Mucosa of descending colon (tissue), 3 donors: ENCODE measurements at regions not wholly inside any gene's neighbourhood (a gene's known extent, or its start where the extent isn't known, plus 50 kb on each side); places are given as distances from the start of the nearest gene placed in this dataset.
A peak's percentile ranks its signal among the peaks of the same experiment; 100 is the strongest.

Experiments used
- ATAC-seq: fragments of 200-7000 bp; cut with Tn5 transposase; one replicate; pipeline ENCODE4 v1.9.1; 2020; ENCODE audit warnings: mild to moderate bottlenecking, moderate library complexity
- DNase-seq, 3 donors: peaks; one replicate each; pipeline ENCODE4 v3.0.0-alpha.2; 2020
- H3K36me3 ChIP-seq: fragments of 200-600 bp; one replicate; pipeline ENCODE4 v1.8.0; 2021; ENCODE audit warnings: low read depth, mild to moderate bottlenecking
- H3K4me1 ChIP-seq: fragments of 200-600 bp; one replicate; pipeline ENCODE4 v1.8.0; 2021; ENCODE audit warnings: low read depth, mild to moderate bottlenecking
- H3K4me3 ChIP-seq: fragments of 200-600 bp; one replicate; pipeline ENCODE4 v1.8.0; 2021; ENCODE audit warnings: mild to moderate bottlenecking
- H3K9me3 ChIP-seq: fragments of 200-600 bp; one replicate; pipeline ENCODE4 v1.8.0; 2021; ENCODE audit warnings: mild to moderate bottlenecking
- intact Hi-C, 2 donors: fragments of 100-400 bp; cut with DNase I in 1 of 2; cut with micrococcal nuclease in 1 of 2; formaldehyde crosslinking; loops; one replicate each; pipeline versions ENCODE4 v1.11.0 to v1.11.1; 2022; cut with DNase I, micrococcal nuclease
- TF ChIP-seq, protein P1 (sequence below): fragments of 200-600 bp; IDR thresholded peaks from one replicate; pipeline ENCODE4 v1.8.0; 2022; ENCODE audit warnings: antibody characterized with exemption, mild to moderate bottlenecking
- donor health status: DM: no; HTN: no; CAD: no; lungs with moderate emphysema.
- donor health status: DM: no; HTN: no; CAD: no.
- donor health status: DM: no; HTN: yes; CAD: no.

- TF ChIP-seq, protein P1, sequence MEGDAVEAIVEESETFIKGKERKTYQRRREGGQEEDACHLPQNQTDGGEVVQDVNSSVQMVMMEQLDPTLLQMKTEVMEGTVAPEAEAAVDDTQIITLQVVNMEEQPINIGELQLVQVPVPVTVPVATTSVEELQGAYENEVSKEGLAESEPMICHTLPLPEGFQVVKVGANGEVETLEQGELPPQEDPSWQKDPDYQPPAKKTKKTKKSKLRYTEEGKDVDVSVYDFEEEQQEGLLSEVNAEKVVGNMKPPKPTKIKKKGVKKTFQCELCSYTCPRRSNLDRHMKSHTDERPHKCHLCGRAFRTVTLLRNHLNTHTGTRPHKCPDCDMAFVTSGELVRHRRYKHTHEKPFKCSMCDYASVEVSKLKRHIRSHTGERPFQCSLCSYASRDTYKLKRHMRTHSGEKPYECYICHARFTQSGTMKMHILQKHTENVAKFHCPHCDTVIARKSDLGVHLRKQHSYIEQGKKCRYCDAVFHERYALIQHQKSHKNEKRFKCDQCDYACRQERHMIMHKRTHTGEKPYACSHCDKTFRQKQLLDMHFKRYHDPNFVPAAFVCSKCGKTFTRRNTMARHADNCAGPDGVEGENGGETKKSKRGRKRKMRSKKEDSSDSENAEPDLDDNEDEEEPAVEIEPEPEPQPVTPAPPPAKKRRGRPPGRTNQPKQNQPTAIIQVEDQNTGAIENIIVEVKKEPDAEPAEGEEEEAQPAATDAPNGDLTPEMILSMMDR, result no peak
- DNase-seq (no peak), ATAC-seq (no peak)
- H3K4me1 ChIP-seq, result no peaks in the 10 kb centered on the region
- no peaks in the 10 kb centered on the region for H3K9me3 ChIP-seq
- intact Hi-C loops, result no loop called here
- H3K36me3 ChIP-seq, result no peaks in the 10 kb centered on the region
- H3K4me3 ChIP-seq, result no peak overlapping the region
Observed at GRCh38 chr20:12014276-12014675, 96.6 kb downstream of the BTBD3 start.

- intact Hi-C loops, result no loop called here
- Histone ChIP-seq H3K4me1 (peaks cover 4% of the 10 kb centered on the region), H3K36me3 (no peaks in the 10 kb centered on the region), H3K4me3 (no peak overlapping the region), H3K9me3 (no peaks in the 10 kb centered on the region)
- ATAC-seq (no peak), DNase-seq (no peak)
- TF ChIP-seq, protein P1, result no peak
Observed at GRCh38 chr20:12014736-12015135, 97.0 kb downstream of the BTBD3 start.

GRCh38 chr20:12016291-12016690 lies 98.6 kb downstream of the BTBD3 start:
- DNase-seq, result no peak
- TF ChIP-seq, protein P1, result no peak
- intact Hi-C loops, result no loop called here

DNA sequence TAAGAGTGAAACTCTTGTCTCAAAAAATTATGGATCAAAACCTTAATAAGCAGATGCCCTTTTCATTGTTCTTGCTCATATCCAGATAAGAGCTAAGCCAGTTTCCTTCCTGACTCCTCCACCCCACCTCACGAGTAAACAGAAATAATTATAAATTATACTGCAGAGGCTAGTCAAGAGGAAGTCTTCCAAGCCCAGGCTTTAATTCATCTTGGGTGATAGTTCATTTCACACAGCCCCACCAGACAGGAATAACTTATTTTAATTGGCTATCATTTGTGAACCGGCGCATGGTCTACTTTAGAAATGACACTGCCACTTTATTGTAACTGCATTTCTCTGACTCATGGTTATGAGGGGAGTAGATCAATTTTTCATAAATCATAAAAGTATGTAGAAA lies 102.0 kb downstream of the BTBD3 start:
- Histone ChIP-seq H3K9me3 (no peaks in the 10 kb centered on the region), H3K4me1 (peaks cover 4% of the 10 kb centered on the region), H3K36me3 (no peaks in the 10 kb centered on the region), H3K4me3 (no peak overlapping the region)
- ATAC-seq (peak; percentile 69), DNase-seq (no peak)
- intact Hi-C loops, result no loop called here
- TF ChIP-seq, protein P1, result no peak

More at GRCh38 chr20:12016291-12016690, 98.6 kb downstream of the BTBD3 start:
- peaks cover 4% of the 10 kb centered on the region for H3K4me1 ChIP-seq
- no peaks in the 10 kb centered on the region for H3K36me3 ChIP-seq
- no peak for ATAC-seq
- no peaks in the 10 kb centered on the region for H3K9me3 ChIP-seq
- no peak overlapping the region for H3K4me3 ChIP-seq

DNA sequence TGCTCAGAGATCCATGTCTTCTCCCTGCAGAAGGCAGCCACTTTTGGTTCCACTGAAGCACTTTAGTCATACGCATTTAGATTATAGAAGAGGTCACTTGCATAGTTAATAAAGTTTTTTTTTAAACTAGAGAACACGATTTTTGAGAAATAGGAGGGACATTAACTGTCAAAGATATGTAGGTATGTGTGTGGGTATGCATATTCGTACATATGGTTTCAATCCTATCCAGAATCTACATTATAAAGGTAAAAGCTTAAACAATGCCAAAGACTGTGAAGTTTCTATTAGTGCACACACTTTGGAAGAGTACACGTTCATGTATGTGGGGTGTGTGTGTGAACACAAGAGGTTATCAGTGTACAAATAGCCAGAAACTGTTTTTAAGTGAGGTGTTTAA lies 103.2 kb downstream of the BTBD3 start:
- Histone ChIP-seq H3K4me1 (peaks cover 4% of the 10 kb centered on the region), H3K4me3 (no peak overlapping the region), H3K36me3 (no peaks in the 10 kb centered on the region), H3K9me3 (no peaks in the 10 kb centered on the region)
- DNase-seq (no peak), ATAC-seq (no peak)
- intact Hi-C loops, result no loop called here
- TF ChIP-seq, protein P1, result no peak

DNA sequence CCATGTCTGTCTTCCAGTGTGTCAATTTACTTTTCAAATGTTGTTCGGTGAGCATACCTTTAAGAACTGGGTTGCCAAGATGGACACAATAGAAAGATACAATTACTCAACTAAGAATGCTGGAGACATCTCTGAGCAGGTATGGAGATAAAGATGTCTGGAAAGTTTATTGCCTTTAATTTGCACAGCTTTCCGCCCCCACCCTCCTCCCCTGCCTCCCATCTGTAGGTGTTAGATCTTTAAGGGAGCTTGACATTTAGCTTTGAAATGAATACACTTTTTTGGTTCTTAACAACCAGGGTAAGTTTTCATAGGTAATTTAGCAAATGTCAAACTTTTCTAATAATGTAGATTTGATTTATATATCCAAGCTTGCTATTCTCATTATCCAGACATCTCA lies 104.4 kb downstream of the BTBD3 start:
- H3K9me3 ChIP-seq, result no peaks in the 10 kb centered on the region
- H3K36me3 ChIP-seq, result no peaks in the 10 kb centered on the region
- no peak overlapping the region for H3K4me3 ChIP-seq
- DNase-seq (no peak), ATAC-seq (no peak)
- peaks cover 4% of the 10 kb centered on the region for H3K4me1 ChIP-seq
- TF ChIP-seq, protein P1, result no peak
- intact Hi-C loops, result no loop called here
